ENCODE measurements at regions not wholly inside any gene's neighbourhood (a gene's known extent, or its start where the extent isn't known, plus 50 kb on each side); places are given as distances from the start of the nearest gene placed in this dataset.
"Not testable (repeated sequence)": the region's sequence is repeated elsewhere in the genome, so short reads cannot be mapped to it uniquely, and the experiment has no call there.

GRCh38 chr10:35993591-35994515, 351.8 kb upstream of the FZD8 start:
- Mint-ChIP-seq H3K4me3 (no peak overlapping the region), H3K36me3 (ENCODE audit: low read depth) (no peaks in the 10 kb centered on the region), H3K9me3 (peaks cover 2% of the 10 kb centered on the region), H3K4me1 (ENCODE audit: low read depth) (no peaks in the 10 kb centered on the region), H3K27ac (no peak overlapping the region), H3K27me3 (no peaks in the 10 kb centered on the region)
- no peak for TF ChIP-seq CTCF (IDR thresholded peaks at IDR 0.05)
- no peak for ATAC-seq
- DNase-seq, result no peak
- intact Hi-C loops (cut with micrococcal nuclease), result no loop called here
- CTCF ChIA-PET, result no interaction called here
- POLR2A ChIA-PET, result no interaction called here

- CTCF ChIA-PET, result no interaction called here
Observed at GRCh38 chr10:35992107-35992506, 350.0 kb upstream of the FZD8 start.

GRCh38 chr10:35986756-35987502, 344.8 kb upstream of the FZD8 start:
- intact Hi-C loops (cut with micrococcal nuclease), result no loop called here
- Mint-ChIP-seq H3K27me3 (no peaks in the 10 kb centered on the region), H3K27ac (no peak overlapping the region), H3K4me1 (ENCODE audit: low read depth) (no peaks in the 10 kb centered on the region), H3K9me3 (peaks cover 3% of the 10 kb centered on the region), H3K36me3 (ENCODE audit: low read depth) (no peaks in the 10 kb centered on the region), H3K4me3 (no peak overlapping the region)
- TF ChIP-seq CTCF (IDR thresholded peaks at IDR 0.05), result no peak
- DNase-seq (no peak), ATAC-seq (no peak)
- CTCF ChIA-PET, result no interaction called here
- POLR2A ChIA-PET, result no interaction called here

More at GRCh38 chr10:35992107-35992506, 350.0 kb upstream of the FZD8 start:
- no peaks in the 10 kb centered on the region for H3K4me1 Mint-ChIP-seq (ENCODE audit: low read depth)
- H3K36me3 Mint-ChIP-seq (ENCODE audit: low read depth), result no peaks in the 10 kb centered on the region
- intact Hi-C loops (cut with micrococcal nuclease), result no loop called here
- no peak overlapping the region for H3K27ac Mint-ChIP-seq
- TF ChIP-seq CTCF (IDR thresholded peaks at IDR 0.05), result no peak
- no peak for DNase-seq
- no peak for ATAC-seq
- POLR2A ChIA-PET, result no interaction called here
- no peaks in the 10 kb centered on the region for H3K9me3 Mint-ChIP-seq
- H3K27me3 Mint-ChIP-seq, result no peaks in the 10 kb centered on the region
- H3K4me3 Mint-ChIP-seq, result no peak overlapping the region

GRCh38 chr10:35979116-35979515, 337.0 kb upstream of the FZD8 start:
- no peak for TF ChIP-seq CTCF (IDR thresholded peaks at IDR 0.05)
- Mint-ChIP-seq H3K4me1 (ENCODE audit: low read depth) (no peaks in the 10 kb centered on the region), H3K27ac (no peak overlapping the region), H3K27me3 (no peaks in the 10 kb centered on the region), H3K4me3 (no peak overlapping the region), H3K9me3 (peaks cover 3% of the 10 kb centered on the region), H3K36me3 (ENCODE audit: low read depth) (no peaks in the 10 kb centered on the region)
- intact Hi-C loops (cut with micrococcal nuclease), result no loop called here
- ATAC-seq (no peak), DNase-seq (no peak)
- CTCF ChIA-PET, result no interaction called here
- POLR2A ChIA-PET, result no interaction called here

- H3K9me3 Mint-ChIP-seq; H3K27me3 Mint-ChIP-seq; intact Hi-C loops (cut with micrococcal nuclease); H3K4me3 Mint-ChIP-seq; POLR2A ChIA-PET; DNase-seq; H3K4me1 Mint-ChIP-seq (ENCODE audit: low read depth); CTCF ChIA-PET; H3K36me3 Mint-ChIP-seq (ENCODE audit: low read depth); H3K27ac Mint-ChIP-seq; ATAC-seq: not testable (repeated sequence)
Observed at GRCh38 chr10:35973912-35974591, 332.0 kb upstream of the FZD8 start.
